Astrocyte (in vitro differentiated cells and primary cell): ENCODE measurements at regions not wholly inside any gene's neighbourhood (a gene's known extent, or its start where the extent isn't known, plus 50 kb on each side); places are given as distances from the start of the nearest gene placed in this dataset.

Source experiments
- CTCF ChIP-seq: IDR thresholded peaks from 2 replicates; pipeline ENCODE4 v1.5.1; 2011; ENCODE audit warnings: low read depth, mild to moderate bottlenecking, inconsistent platforms, low read length, moderate library complexity; ENCODE audit not compliant: insufficient read depth
- EZH2 ChIP-seq: IDR thresholded peaks from 2 replicates; pipeline ENCODE4 v1.6.1; 2012; ENCODE audit warnings: mild to moderate bottlenecking, low read length, inconsistent platforms; ENCODE audit not compliant: insufficient read depth

GRCh38 chr3:18720543-18720942 lies 295.4 kb upstream of the SATB1 start:
- no peak for TF ChIP-seq CTCF
- no peak for TF ChIP-seq EZH2
